ENCODE measurements at regions not wholly inside any gene's neighbourhood (a gene's known extent, or its start where the extent isn't known, plus 50 kb on each side); places are given as distances from the start of the nearest gene placed in this dataset.

DNA sequence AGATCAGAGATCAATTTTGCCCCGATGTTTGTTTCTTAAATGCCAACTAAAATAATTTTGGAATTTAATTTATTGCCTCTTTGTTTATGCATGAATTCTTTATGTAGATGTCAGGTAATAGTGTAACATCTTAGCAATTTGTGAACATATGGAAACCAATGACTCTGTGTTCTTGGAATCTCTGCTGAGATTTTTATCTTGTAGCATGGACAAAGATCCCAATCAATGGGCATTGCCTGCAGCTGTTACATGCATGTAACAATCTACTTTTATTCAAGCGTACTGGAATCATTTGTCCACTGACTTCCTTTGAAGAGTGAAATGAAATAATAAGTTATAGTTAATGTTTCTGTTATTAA lies 61.6 kb upstream of the ARSJ start:
- TF ChIP-seq, protein P1, sequence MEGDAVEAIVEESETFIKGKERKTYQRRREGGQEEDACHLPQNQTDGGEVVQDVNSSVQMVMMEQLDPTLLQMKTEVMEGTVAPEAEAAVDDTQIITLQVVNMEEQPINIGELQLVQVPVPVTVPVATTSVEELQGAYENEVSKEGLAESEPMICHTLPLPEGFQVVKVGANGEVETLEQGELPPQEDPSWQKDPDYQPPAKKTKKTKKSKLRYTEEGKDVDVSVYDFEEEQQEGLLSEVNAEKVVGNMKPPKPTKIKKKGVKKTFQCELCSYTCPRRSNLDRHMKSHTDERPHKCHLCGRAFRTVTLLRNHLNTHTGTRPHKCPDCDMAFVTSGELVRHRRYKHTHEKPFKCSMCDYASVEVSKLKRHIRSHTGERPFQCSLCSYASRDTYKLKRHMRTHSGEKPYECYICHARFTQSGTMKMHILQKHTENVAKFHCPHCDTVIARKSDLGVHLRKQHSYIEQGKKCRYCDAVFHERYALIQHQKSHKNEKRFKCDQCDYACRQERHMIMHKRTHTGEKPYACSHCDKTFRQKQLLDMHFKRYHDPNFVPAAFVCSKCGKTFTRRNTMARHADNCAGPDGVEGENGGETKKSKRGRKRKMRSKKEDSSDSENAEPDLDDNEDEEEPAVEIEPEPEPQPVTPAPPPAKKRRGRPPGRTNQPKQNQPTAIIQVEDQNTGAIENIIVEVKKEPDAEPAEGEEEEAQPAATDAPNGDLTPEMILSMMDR (IDR thresholded peaks at IDR 0.05): no peak
- no peak for TF ChIP-seq POLR2A (IDR thresholded peaks at IDR 0.05)

Data from adrenal gland (tissue), 5 donors.